ENCODE measurements at regions not wholly inside any gene's neighbourhood (a gene's known extent, or its start where the extent isn't known, plus 50 kb on each side); places are given as distances from the start of the nearest gene placed in this dataset.
"Not testable (repeated sequence)": the region's sequence is repeated elsewhere in the genome, so short reads cannot be mapped to it uniquely, and the experiment has no call there.

DNA sequence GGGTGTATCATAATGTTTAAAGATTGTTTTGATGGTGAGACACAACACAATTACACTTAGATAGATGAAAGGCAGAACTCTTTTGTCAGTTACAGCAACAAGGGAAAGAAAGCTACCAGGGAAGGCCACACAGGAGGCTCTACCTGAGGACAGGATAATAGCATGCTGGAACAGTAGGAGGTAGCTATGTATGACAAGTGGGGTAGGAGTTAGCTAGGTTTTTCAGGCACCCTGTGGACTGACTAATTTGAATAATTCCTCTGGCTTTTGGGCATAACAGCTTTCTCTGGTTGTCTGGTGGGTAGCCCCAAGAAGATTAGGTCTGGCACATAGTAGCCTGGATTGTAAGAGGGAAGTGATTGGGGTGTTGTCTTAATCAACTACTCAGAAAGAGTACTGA lies 475.4 kb upstream of the CHORDC1 start:
- Histone ChIP-seq H3K4me3 (IDR thresholded peaks at IDR 0.05; ENCODE audit: insufficient read depth, low read depth, low read length) (no peak overlapping the region), H3K9ac (no peak overlapping the region), H3K36me3 (ENCODE audit: insufficient read depth) (no peaks in the 10 kb centered on the region), H3K27me3 (ENCODE audit: insufficient read depth, low read depth) (no peaks in the 10 kb centered on the region), H3K4me2 (no peak overlapping the region), H3K4me1 (ENCODE audit: low read depth, poor library complexity, severe bottlenecking) (no peaks in the 10 kb centered on the region), H3K27ac (no peak overlapping the region), H4K20me1 (ENCODE audit: insufficient read depth) (no peaks in the 10 kb centered on the region), H2AFZ (ENCODE audit: low read depth) (no peak overlapping the region), H3K79me2 (ENCODE audit: insufficient read depth, low read depth) (no peaks in the 10 kb centered on the region)
- TF ChIP-seq, protein P1, sequence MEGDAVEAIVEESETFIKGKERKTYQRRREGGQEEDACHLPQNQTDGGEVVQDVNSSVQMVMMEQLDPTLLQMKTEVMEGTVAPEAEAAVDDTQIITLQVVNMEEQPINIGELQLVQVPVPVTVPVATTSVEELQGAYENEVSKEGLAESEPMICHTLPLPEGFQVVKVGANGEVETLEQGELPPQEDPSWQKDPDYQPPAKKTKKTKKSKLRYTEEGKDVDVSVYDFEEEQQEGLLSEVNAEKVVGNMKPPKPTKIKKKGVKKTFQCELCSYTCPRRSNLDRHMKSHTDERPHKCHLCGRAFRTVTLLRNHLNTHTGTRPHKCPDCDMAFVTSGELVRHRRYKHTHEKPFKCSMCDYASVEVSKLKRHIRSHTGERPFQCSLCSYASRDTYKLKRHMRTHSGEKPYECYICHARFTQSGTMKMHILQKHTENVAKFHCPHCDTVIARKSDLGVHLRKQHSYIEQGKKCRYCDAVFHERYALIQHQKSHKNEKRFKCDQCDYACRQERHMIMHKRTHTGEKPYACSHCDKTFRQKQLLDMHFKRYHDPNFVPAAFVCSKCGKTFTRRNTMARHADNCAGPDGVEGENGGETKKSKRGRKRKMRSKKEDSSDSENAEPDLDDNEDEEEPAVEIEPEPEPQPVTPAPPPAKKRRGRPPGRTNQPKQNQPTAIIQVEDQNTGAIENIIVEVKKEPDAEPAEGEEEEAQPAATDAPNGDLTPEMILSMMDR (conservative IDR thresholded peaks at IDR 0.05; ENCODE audit: low read depth, low read length) = no peak

DNA sequence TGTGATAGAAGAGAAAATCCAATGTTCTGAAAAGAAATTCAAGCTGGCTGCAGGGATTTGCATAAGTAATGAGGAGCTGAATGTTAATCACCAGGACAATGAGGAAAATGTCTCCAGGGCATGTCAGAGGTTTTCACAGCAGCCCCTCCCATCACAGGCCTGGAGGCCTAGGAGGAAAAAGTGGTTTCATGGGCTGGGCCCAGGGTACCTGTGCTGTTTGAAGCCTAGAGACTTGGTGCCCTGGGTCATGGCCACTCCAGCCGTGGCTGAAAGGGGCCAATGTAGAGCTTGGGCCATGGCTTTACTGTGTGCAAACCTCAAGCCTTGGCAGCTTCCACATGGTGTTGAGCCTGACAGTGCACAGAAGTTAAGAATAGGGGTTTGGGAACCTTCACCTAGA lies 452.6 kb upstream of the CHORDC1 start:
- H3K4me1 ChIP-seq (ENCODE audit: low read depth, poor library complexity, severe bottlenecking); H4K20me1 ChIP-seq (ENCODE audit: insufficient read depth); H3K4me2 ChIP-seq; H3K9ac ChIP-seq; H3K27me3 ChIP-seq (ENCODE audit: insufficient read depth, low read depth); H3K27ac ChIP-seq; H3K36me3 ChIP-seq (ENCODE audit: insufficient read depth); H3K79me2 ChIP-seq (ENCODE audit: insufficient read depth, low read depth); H2AFZ ChIP-seq (ENCODE audit: low read depth); H3K4me3 ChIP-seq (IDR thresholded peaks at IDR 0.05; ENCODE audit: insufficient read depth, low read depth, low read length): not testable (repeated sequence)

- no peaks in the 10 kb centered on the region for H4K20me1 ChIP-seq (ENCODE audit: insufficient read depth)
Observed at GRCh38 chr11:90669094-90669493, 446.2 kb upstream of the CHORDC1 start.

GRCh38 chr11:90668502-90668901 lies 445.7 kb upstream of the CHORDC1 start:
- no peak overlapping the region for H3K4me2 ChIP-seq
- H3K27me3 ChIP-seq (ENCODE audit: insufficient read depth, low read depth) = no peaks in the 10 kb centered on the region
- no peaks in the 10 kb centered on the region for H4K20me1 ChIP-seq (ENCODE audit: insufficient read depth)
- no peak overlapping the region for H3K27ac ChIP-seq
- no peak overlapping the region for H3K9ac ChIP-seq
- no peaks in the 10 kb centered on the region for H3K36me3 ChIP-seq (ENCODE audit: insufficient read depth)
- H3K4me1 ChIP-seq (ENCODE audit: low read depth, poor library complexity, severe bottlenecking) = no peaks in the 10 kb centered on the region
- H2AFZ ChIP-seq (ENCODE audit: low read depth) = no peak overlapping the region
- no peaks in the 10 kb centered on the region for H3K79me2 ChIP-seq (ENCODE audit: insufficient read depth, low read depth)
- TF ChIP-seq, protein P1 (conservative IDR thresholded peaks at IDR 0.05; ENCODE audit: low read depth, low read length) = no peak
- H3K4me3 ChIP-seq (IDR thresholded peaks at IDR 0.05; ENCODE audit: insufficient read depth, low read depth, low read length) = no peak overlapping the region

More at GRCh38 chr11:90669094-90669493, 446.2 kb upstream of the CHORDC1 start:
- H3K4me3 ChIP-seq (IDR thresholded peaks at IDR 0.05; ENCODE audit: insufficient read depth, low read depth, low read length) = no peak overlapping the region
- H3K9ac ChIP-seq = no peak overlapping the region
- no peak overlapping the region for H2AFZ ChIP-seq (ENCODE audit: low read depth)
- no peaks in the 10 kb centered on the region for H3K27me3 ChIP-seq (ENCODE audit: insufficient read depth, low read depth)
- H3K4me1 ChIP-seq (ENCODE audit: low read depth, poor library complexity, severe bottlenecking) = no peaks in the 10 kb centered on the region
- H3K27ac ChIP-seq = no peak overlapping the region
- H3K36me3 ChIP-seq (ENCODE audit: insufficient read depth) = no peaks in the 10 kb centered on the region
- no peaks in the 10 kb centered on the region for H3K79me2 ChIP-seq (ENCODE audit: insufficient read depth, low read depth)
- no peak overlapping the region for H3K4me2 ChIP-seq
- TF ChIP-seq, protein P1 (conservative IDR thresholded peaks at IDR 0.05; ENCODE audit: low read depth, low read length) = no peak

GRCh38 chr11:90661233-90661632 lies 438.4 kb upstream of the CHORDC1 start:
- no peaks in the 10 kb centered on the region for H3K27me3 ChIP-seq (ENCODE audit: insufficient read depth, low read depth)
- no peak overlapping the region for H3K4me2 ChIP-seq
- H3K36me3 ChIP-seq (ENCODE audit: insufficient read depth) = no peaks in the 10 kb centered on the region
- no peaks in the 10 kb centered on the region for H3K4me1 ChIP-seq (ENCODE audit: low read depth, poor library complexity, severe bottlenecking)
- no peaks in the 10 kb centered on the region for H4K20me1 ChIP-seq (ENCODE audit: insufficient read depth)
- H2AFZ ChIP-seq (ENCODE audit: low read depth) = no peak overlapping the region
- H3K9ac ChIP-seq = no peak overlapping the region
- no peaks in the 10 kb centered on the region for H3K79me2 ChIP-seq (ENCODE audit: insufficient read depth, low read depth)
- no peak overlapping the region for H3K27ac ChIP-seq
- TF ChIP-seq, protein P1 (conservative IDR thresholded peaks at IDR 0.05; ENCODE audit: low read depth, low read length) = no peak
- H3K4me3 ChIP-seq (IDR thresholded peaks at IDR 0.05; ENCODE audit: insufficient read depth, low read depth, low read length) = no peak overlapping the region
